ENCODE measurements at regions not wholly inside any gene's neighbourhood (a gene's known extent, or its start where the extent isn't known, plus 50 kb on each side); places are given as distances from the start of the nearest gene placed in this dataset.

- Histone ChIP-seq H4K20me1 (ENCODE audit: control insufficient read depth, extremely low read depth, insufficient read depth, low read length) (no peaks in the 10 kb centered on the region), H3K27ac (ENCODE audit: control insufficient read depth, insufficient read depth, low read length) (peak overlapping the region; percentile 53), H3K27me3 (ENCODE audit: control insufficient read depth, extremely low read depth, insufficient read depth, low read length) (no peaks in the 10 kb centered on the region), H3K4me3 (ENCODE audit: control insufficient read depth in 2 of 3, extremely low read depth in 1 of 3, insufficient read depth in 2 of 3, low read depth in 1 of 3, low read length in 3 of 3) (peak overlapping the region in 1 of 3 experiments; percentile 9), H3K9me1 (ENCODE audit: control insufficient read depth, extremely low read depth, insufficient read depth, low read length) (no peaks in the 10 kb centered on the region), H3K4me2 (ENCODE audit: control insufficient read depth, extremely low read depth, insufficient read depth, low read depth, low read length) (peak overlapping the region; percentile 42), H3K36me3 (ENCODE audit: control insufficient read depth in 2 of 2, extremely low read depth in 1 of 2, insufficient read depth in 2 of 2, low read length in 2 of 2) (no peaks in the 10 kb centered on the region), H3K4me1 (ENCODE audit: control insufficient read depth, extremely low read depth, insufficient read depth, low read length) (peaks cover 21% of the 10 kb centered on the region), H3K79me2 (ENCODE audit: control insufficient read depth, insufficient read depth, low read length) (no peaks in the 10 kb centered on the region), H3K9ac (ENCODE audit: control insufficient read depth, extremely low read depth, insufficient read depth, low read length) (peak overlapping the region; percentile 13), H2AFZ (ENCODE audit: control insufficient read depth, low read length) (peak overlapping the region; percentile 61), H3K9me3 (ENCODE audit: control insufficient read depth, low read depth, low read length) (no peaks in the 10 kb centered on the region)
- dilution Hi-C loops (cut with MboI; ENCODE audit: extremely low pct_ligation_motif_present, low sequenced_read_pairs) = no loop called here
- TF ChIP-seq EZH2 (IDR thresholded peaks at IDR 0.05; ENCODE audit: low read length) = no peak
- TF ChIP-seq, protein P1, sequence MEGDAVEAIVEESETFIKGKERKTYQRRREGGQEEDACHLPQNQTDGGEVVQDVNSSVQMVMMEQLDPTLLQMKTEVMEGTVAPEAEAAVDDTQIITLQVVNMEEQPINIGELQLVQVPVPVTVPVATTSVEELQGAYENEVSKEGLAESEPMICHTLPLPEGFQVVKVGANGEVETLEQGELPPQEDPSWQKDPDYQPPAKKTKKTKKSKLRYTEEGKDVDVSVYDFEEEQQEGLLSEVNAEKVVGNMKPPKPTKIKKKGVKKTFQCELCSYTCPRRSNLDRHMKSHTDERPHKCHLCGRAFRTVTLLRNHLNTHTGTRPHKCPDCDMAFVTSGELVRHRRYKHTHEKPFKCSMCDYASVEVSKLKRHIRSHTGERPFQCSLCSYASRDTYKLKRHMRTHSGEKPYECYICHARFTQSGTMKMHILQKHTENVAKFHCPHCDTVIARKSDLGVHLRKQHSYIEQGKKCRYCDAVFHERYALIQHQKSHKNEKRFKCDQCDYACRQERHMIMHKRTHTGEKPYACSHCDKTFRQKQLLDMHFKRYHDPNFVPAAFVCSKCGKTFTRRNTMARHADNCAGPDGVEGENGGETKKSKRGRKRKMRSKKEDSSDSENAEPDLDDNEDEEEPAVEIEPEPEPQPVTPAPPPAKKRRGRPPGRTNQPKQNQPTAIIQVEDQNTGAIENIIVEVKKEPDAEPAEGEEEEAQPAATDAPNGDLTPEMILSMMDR (optimal IDR thresholded peaks at IDR 0.05 in 1 of 3, IDR thresholded peaks at IDR 0.05 in 1 of 3, conservative IDR thresholded peaks at IDR 0.05 in 1 of 3; ENCODE audit: extremely low read depth in 1 of 3, insufficient read depth in 2 of 3, low read length in 3 of 3) = no peak
- DNase-seq (ENCODE audit: low read depth, low spot score) (peak; percentile 59), FAIRE-seq (peak; percentile 97)
Measured at GRCh38 chr10:60480865-60481563, 91.3 kb upstream of the ANK3 start.

- Histone ChIP-seq H3K27ac (ENCODE audit: control insufficient read depth, insufficient read depth, low read length) (no peak overlapping the region), H3K9me1 (ENCODE audit: control insufficient read depth, extremely low read depth, insufficient read depth, low read length) (no peaks in the 10 kb centered on the region), H3K27me3 (ENCODE audit: control insufficient read depth, extremely low read depth, insufficient read depth, low read length) (no peaks in the 10 kb centered on the region), H3K4me3 (ENCODE audit: control insufficient read depth in 2 of 3, extremely low read depth in 1 of 3, insufficient read depth in 2 of 3, low read depth in 1 of 3, low read length in 3 of 3) (no peak overlapping the region), H3K4me1 (ENCODE audit: control insufficient read depth, extremely low read depth, insufficient read depth, low read length) (peaks cover 21% of the 10 kb centered on the region), H4K20me1 (ENCODE audit: control insufficient read depth, extremely low read depth, insufficient read depth, low read length) (no peaks in the 10 kb centered on the region), H3K36me3 (ENCODE audit: control insufficient read depth in 2 of 2, extremely low read depth in 1 of 2, insufficient read depth in 2 of 2, low read length in 2 of 2) (no peaks in the 10 kb centered on the region), H3K9me3 (ENCODE audit: control insufficient read depth, low read depth, low read length) (no peaks in the 10 kb centered on the region), H3K9ac (ENCODE audit: control insufficient read depth, extremely low read depth, insufficient read depth, low read length) (no peak overlapping the region), H2AFZ (ENCODE audit: control insufficient read depth, low read length) (no peak overlapping the region), H3K79me2 (ENCODE audit: control insufficient read depth, insufficient read depth, low read length) (no peaks in the 10 kb centered on the region), H3K4me2 (ENCODE audit: control insufficient read depth, extremely low read depth, insufficient read depth, low read depth, low read length) (no peak overlapping the region)
- TF ChIP-seq, protein P1 (optimal IDR thresholded peaks at IDR 0.05 in 1 of 3, IDR thresholded peaks at IDR 0.05 in 1 of 3, conservative IDR thresholded peaks at IDR 0.05 in 1 of 3; ENCODE audit: extremely low read depth in 1 of 3, insufficient read depth in 2 of 3, low read length in 3 of 3) = no peak
- no peak for TF ChIP-seq EZH2 (IDR thresholded peaks at IDR 0.05; ENCODE audit: low read length)
- dilution Hi-C loops (cut with MboI; ENCODE audit: extremely low pct_ligation_motif_present, low sequenced_read_pairs) = no loop called here
- no peak for DNase-seq (ENCODE audit: low read depth, low spot score)
- FAIRE-seq = peak; percentile 49
Measured at GRCh38 chr10:60479305-60480020, 89.8 kb upstream of the ANK3 start.
